Hepatocyte (in vitro differentiated cells): ENCODE measurements at regions not wholly inside any gene's neighbourhood (a gene's known extent, or its start where the extent isn't known, plus 50 kb on each side); places are given as distances from the start of the nearest gene placed in this dataset.

Experiments
- DNase-seq: peaks from one replicate; pipeline ENCODE4 v3.0.0-alpha.2; 2016; ENCODE audit warnings: low spot score
- H2AFZ ChIP-seq: fragments of 200-600 bp; sonication (generic); 2 replicates; pipeline ENCODE4 v1.6.0; 2016; ENCODE audit warnings: antibody characterized with exemption, mild to moderate bottlenecking
- H3K27ac ChIP-seq: fragments of 200-600 bp; sonication (generic); 2 replicates; pipeline ENCODE4 v1.5.1; 2016; ENCODE audit warnings: mild to moderate bottlenecking
- H3K27me3 ChIP-seq: fragments of 200-600 bp; sonication (generic); 2 replicates; pipeline ENCODE4 v1.6.1; 2016
- H3K36me3 ChIP-seq: fragments of 200-600 bp; sonication (generic); replicated peaks from 2 replicates; pipeline ENCODE4 v1.5.1; 2016; ENCODE audit warnings: low read depth; ENCODE audit not compliant: insufficient read depth
- H3K4me1 ChIP-seq: fragments of 200-600 bp; sonication (generic); 2 replicates; pipeline ENCODE4 v1.5.1; 2016; ENCODE audit warnings: mild to moderate bottlenecking, moderate library complexity; ENCODE audit not compliant: insufficient read depth
- H3K4me2 ChIP-seq: fragments of 200-600 bp; sonication (generic); 2 replicates; pipeline ENCODE4 v1.6.0; 2016
- H3K4me3 ChIP-seq: fragments of 200-600 bp; sonication (generic); 2 replicates; pipeline ENCODE4 v1.5.1; 2016; ENCODE audit warnings: mild to moderate bottlenecking
- H3K79me2 ChIP-seq: fragments of 200-600 bp; sonication (generic); 2 replicates; pipeline ENCODE4 v1.6.0; 2017; ENCODE audit warnings: mild to moderate bottlenecking
- H3K9me2 ChIP-seq: fragments of 200-600 bp; sonication (generic); replicated peaks from 2 replicates; pipeline ENCODE4 v1.6.0; 2017; ENCODE audit warnings: mild to moderate bottlenecking; ENCODE audit not compliant: insufficient read depth
- H3K9me3 ChIP-seq: fragments of 200-600 bp; sonication (generic); 2 replicates; pipeline ENCODE4 v1.5.1; 2016; ENCODE audit warnings: low read depth, mild to moderate bottlenecking
- H4K20me1 ChIP-seq: fragments of 200-600 bp; sonication (generic); 2 replicates; pipeline ENCODE4 v1.6.0; 2016; ENCODE audit warnings: mild to moderate bottlenecking; ENCODE audit not compliant: insufficient read depth, poor library complexity, severe bottlenecking
- CTCF ChIP-seq: fragments of 200-600 bp; sonication (generic); IDR thresholded peaks from 2 replicates; pipeline ENCODE4 v1.5.1; 2016; ENCODE audit warnings: antibody characterized with exemption, mild to moderate bottlenecking; ENCODE audit not compliant: poor library complexity
- EZH2 ChIP-seq: fragments of 200-600 bp; sonication (generic); IDR thresholded peaks from 2 replicates; pipeline ENCODE4 v1.6.1; 2016; ENCODE audit warnings: antibody characterized with exemption, mild to moderate bottlenecking, borderline replicate concordance
- EZH2phosphoT487 ChIP-seq: fragments of 200-600 bp; sonication (generic); IDR thresholded peaks from one replicate; pipeline ENCODE4 v1.6.1; 2018; ENCODE audit warnings: antibody characterized with exemption, mild to moderate bottlenecking, low read depth, moderate library complexity; ENCODE audit not compliant: unreplicated experiment, severe bottlenecking
- WGBS: methylation state at CpG from one replicate; pipeline ENCODE4 v1.1.6; 2016; ENCODE audit warnings: low lambda C conversion rate; ENCODE audit errors: missing lambda C conversion rate; 5-methylcytosine and 5-hydroxymethylcytosine counted together

DNA sequence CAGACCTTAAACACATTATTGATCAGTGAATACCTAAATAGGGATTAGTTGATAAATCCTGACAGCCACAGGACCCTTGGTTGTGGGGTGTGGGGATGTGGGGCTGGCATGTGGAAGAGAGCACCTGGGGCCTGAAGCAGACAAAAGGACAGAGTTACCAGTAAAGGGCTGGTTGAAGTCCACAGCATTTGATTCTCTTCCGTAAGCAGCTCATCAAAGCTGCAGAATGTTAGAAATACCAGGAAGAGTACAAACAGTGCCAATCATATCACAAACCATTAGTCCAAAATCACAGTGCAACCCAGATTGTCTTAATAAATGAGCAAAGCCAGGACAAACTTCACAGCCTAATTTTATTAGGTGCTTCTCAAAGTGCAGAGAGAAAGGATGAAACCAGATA is 92.5 kb upstream of the KL start:
- no peaks in the 10 kb centered on the region for H3K9me2 ChIP-seq
- H2AFZ ChIP-seq, result no peak overlapping the region
- H3K9me3 ChIP-seq, result no peaks in the 10 kb centered on the region
- TF ChIP-seq CTCF (no peak), EZH2 (no peak), EZH2phosphoT487 (no peak)
- H3K27ac ChIP-seq, result no peak overlapping the region
- no peaks in the 10 kb centered on the region for H3K79me2 ChIP-seq
- 86% methylated on average over 1 of the region's 1 CpG for WGBS
- no peaks in the 10 kb centered on the region for H4K20me1 ChIP-seq
- no peak overlapping the region for H3K4me2 ChIP-seq
- H3K4me1 ChIP-seq, result no peaks in the 10 kb centered on the region
- H3K36me3 ChIP-seq, result no peaks in the 10 kb centered on the region
- no peak for DNase-seq
- H3K4me3 ChIP-seq, result no peak overlapping the region
- H3K27me3 ChIP-seq, result no peaks in the 10 kb centered on the region

GRCh38 chr13:32924886-32925285 is 91.3 kb upstream of the KL start:
- no peak for TF ChIP-seq EZH2phosphoT487
- no peak for TF ChIP-seq EZH2
- no peaks in the 10 kb centered on the region for H3K36me3 ChIP-seq
- no peak overlapping the region for H3K4me3 ChIP-seq
- no peaks in the 10 kb centered on the region for H3K4me1 ChIP-seq
- H3K79me2 ChIP-seq, result no peaks in the 10 kb centered on the region
- no peaks in the 10 kb centered on the region for H4K20me1 ChIP-seq
- no peaks in the 10 kb centered on the region for H3K9me2 ChIP-seq
- H3K9me3 ChIP-seq, result no peaks in the 10 kb centered on the region
- 43% methylated on average over 3 of the region's 3 CpGs for WGBS
- no peak overlapping the region for H3K4me2 ChIP-seq
- H3K27me3 ChIP-seq, result no peaks in the 10 kb centered on the region
- no peak overlapping the region for H2AFZ ChIP-seq
- no peak for DNase-seq
- no peak overlapping the region for H3K27ac ChIP-seq

DNA sequence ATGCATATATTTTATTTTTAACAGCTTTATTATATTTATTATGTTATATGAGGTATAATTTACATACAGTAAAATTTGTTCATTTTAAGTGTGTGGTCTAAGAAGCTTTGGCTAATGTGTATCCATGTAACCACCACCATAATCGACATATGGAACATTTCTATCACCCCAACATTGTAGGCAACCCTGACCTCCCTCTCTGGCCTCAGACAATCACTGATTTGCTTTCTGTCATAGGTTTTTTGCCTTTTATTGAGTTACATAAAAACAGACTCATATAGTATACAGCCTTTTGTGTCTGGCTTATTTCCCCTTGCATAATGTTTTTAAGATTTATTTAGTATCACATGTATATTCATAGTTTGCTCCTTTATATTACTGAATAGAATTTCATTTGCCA is 90.7 kb upstream of the KL start:
- 86% methylated on average over 1 of the region's 1 CpG for WGBS
- Histone ChIP-seq H4K20me1 (no peaks in the 10 kb centered on the region), H3K4me3 (no peak overlapping the region), H3K9me2 (no peaks in the 10 kb centered on the region), H3K9me3 (no peaks in the 10 kb centered on the region), H3K4me1 (no peaks in the 10 kb centered on the region), H3K79me2 (no peaks in the 10 kb centered on the region), H3K27ac (no peak overlapping the region), H2AFZ (no peak overlapping the region), H3K36me3 (no peaks in the 10 kb centered on the region), H3K27me3 (no peaks in the 10 kb centered on the region), H3K4me2 (no peak overlapping the region)
- no peak for DNase-seq
- TF ChIP-seq EZH2, result no peak
- TF ChIP-seq CTCF, result no peak
- TF ChIP-seq EZH2phosphoT487, result no peak

GRCh38 chr13:32932376-32932775 is 83.8 kb upstream of the KL start:
- H2AFZ ChIP-seq, result no peak overlapping the region
- H3K27me3 ChIP-seq, result no peaks in the 10 kb centered on the region
- no peak overlapping the region for H3K4me3 ChIP-seq
- TF ChIP-seq EZH2 (no peak), CTCF (no peak), EZH2phosphoT487 (no peak)
- H3K4me2 ChIP-seq, result no peak overlapping the region
- no peaks in the 10 kb centered on the region for H3K9me3 ChIP-seq
- H3K36me3 ChIP-seq, result no peaks in the 10 kb centered on the region
- H3K4me1 ChIP-seq, result no peaks in the 10 kb centered on the region
- 67% methylated on average over 2 of the region's 2 CpGs for WGBS
- no peak for DNase-seq
- H3K27ac ChIP-seq, result no peak overlapping the region
- no peaks in the 10 kb centered on the region for H3K9me2 ChIP-seq
- no peaks in the 10 kb centered on the region for H3K79me2 ChIP-seq
- no peaks in the 10 kb centered on the region for H4K20me1 ChIP-seq
